ENCODE measurements at regions not wholly inside any gene's neighbourhood (a gene's known extent, or its start where the extent isn't known, plus 50 kb on each side); places are given as distances from the start of the nearest gene placed in this dataset.

DNA sequence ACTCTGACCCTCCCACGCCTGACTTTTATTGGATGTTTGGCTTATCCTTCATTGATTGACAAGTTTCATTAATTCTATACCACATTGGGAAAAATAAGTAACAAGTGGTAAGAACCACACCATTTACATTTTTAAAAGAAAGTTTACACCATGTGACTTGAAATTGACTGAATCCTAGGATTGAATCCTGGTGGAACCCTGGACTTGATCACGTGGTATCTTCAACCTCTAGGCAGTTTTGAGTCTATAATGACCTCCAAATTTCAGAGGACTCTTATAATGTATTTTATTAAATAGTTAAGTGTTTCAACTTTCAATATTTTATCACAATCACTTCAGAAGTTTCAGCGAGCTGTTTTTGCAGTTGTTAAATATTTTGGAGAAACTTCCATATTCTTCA is 172.0 kb downstream of the SLC6A15 start:
- H4K5ac ChIP-seq (ENCODE audit: insufficient read length, low read depth, low read length) = no peak overlapping the region
- H2BK15ac ChIP-seq (ENCODE audit: low read length) = no peak overlapping the region
- no peak overlapping the region for H2BK120ac ChIP-seq (replicated peaks; ENCODE audit: low read depth, low read length)
- no peaks in the 10 kb centered on the region for H4K20me1 ChIP-seq (replicated peaks in 1 of 2; ENCODE audit: control insufficient read depth in 1 of 2, insufficient read depth in 2 of 2, low read length in 2 of 2)
- H4K8ac ChIP-seq (ENCODE audit: extremely low read depth, insufficient read depth, low read length) = no peak overlapping the region
- no peaks in the 10 kb centered on the region for H3K23me2 ChIP-seq (ENCODE audit: low read depth, low read length)
- no peak overlapping the region for H3K18ac ChIP-seq (ENCODE audit: extremely low read depth, low read length)
- H2BK12ac ChIP-seq (ENCODE audit: low read depth, low read length) = no peak overlapping the region
- H3K79me2 ChIP-seq (ENCODE audit: control insufficient read depth in 1 of 2, insufficient read depth in 2 of 2, low read length in 2 of 2) = no peaks in the 10 kb centered on the region
- ChIA-PET POLR2A (ENCODE audit: partially characterized antibody) (no interaction called here), CTCF (ENCODE audit: partially characterized antibody) (interaction anchor here (0.9 kb wide), 1 partner anchor 10 kb away, joined by 3 read pairs; no protein-coding TSS in a partner anchor)
- H3K14ac ChIP-seq (ENCODE audit: insufficient read length) = no peak overlapping the region
- H3K27ac ChIP-seq (ENCODE audit: low read depth, low read length) = no peak overlapping the region
- no peak for DNase-seq (ENCODE audit: low read depth in 1 of 2, low spot score in 2 of 2)
- H3K4me2 ChIP-seq (ENCODE audit: insufficient read depth in 1 of 2, low read depth in 2 of 2, low read length in 2 of 2) = no peak overlapping the region
- no peak overlapping the region for H3K23ac ChIP-seq (ENCODE audit: insufficient read length)
- no peaks in the 10 kb centered on the region for H3K36me3 ChIP-seq (ENCODE audit: control insufficient read depth in 2 of 4, insufficient read depth in 4 of 4, low read length in 3 of 4)
- no peak overlapping the region for H2AK5ac ChIP-seq (ENCODE audit: low read depth, low read length)
- H4K91ac ChIP-seq (replicated peaks; ENCODE audit: insufficient read length, low read length) = no peak overlapping the region
- H3K56ac ChIP-seq (replicated peaks; ENCODE audit: insufficient read length, low read depth, low read length) = no peak overlapping the region
- no peak overlapping the region for H3K9ac ChIP-seq (replicated peaks in 1 of 4; ENCODE audit: extremely low read depth in 1 of 4, low read depth in 3 of 4, low read length in 3 of 4)
- 92% methylated on average over 3 of the region's 3 CpGs; no CpG with 5 or more reads in 1 of the 2 experiments for WGBS, 2 experiments (ENCODE audit: extremely low coverage in 1 of 2, insufficient coverage in 1 of 2, insufficient read length in 1 of 2, insufficient replicate concordance in 2 of 2, low coverage in 1 of 2, low lambda C conversion rate in 2 of 2, missing lambda C conversion rate in 1 of 2)
- H2AFZ ChIP-seq (ENCODE audit: low read length) = no peak overlapping the region
- no peak overlapping the region for H2BK20ac ChIP-seq (ENCODE audit: low read length)
- no peak overlapping the region for H3K4ac ChIP-seq (replicated peaks; ENCODE audit: insufficient read length, low read depth, low read length)
- H3K79me1 ChIP-seq (ENCODE audit: low read depth, low read length) = no peaks in the 10 kb centered on the region
- H3K4me3 ChIP-seq (ENCODE audit: extremely low read depth in 1 of 4, insufficient read depth in 2 of 4, low read depth in 3 of 4, low read length in 4 of 4) = no peak overlapping the region
- peaks cover 0 to 2% (median 0%) of the 10 kb centered on the region in 4 experiments; a peak in 1 of 7 replicates for H3K4me1 ChIP-seq (replicated peaks in 1 of 4; ENCODE audit: control insufficient read depth in 3 of 4, insufficient read depth in 4 of 4, low read length in 3 of 4)
- peaks cover 0 to 1% (median 0%) of the 10 kb centered on the region in 4 experiments; a peak in 1 of 7 replicates for H3K27me3 ChIP-seq (replicated peaks in 1 of 4; ENCODE audit: control insufficient read depth in 3 of 4, extremely low read depth in 1 of 4, insufficient read depth in 3 of 4, low read length in 3 of 4)
- no peak overlapping the region for H2BK5ac ChIP-seq (ENCODE audit: low read depth, low read length)
- no peak for FAIRE-seq
- H3K9me3 ChIP-seq (ENCODE audit: insufficient read depth in 2 of 2, low read depth in 1 of 2, low read length in 1 of 2) = no peaks in the 10 kb centered on the region
- TF ChIP-seq KDM5A (IDR thresholded peaks at IDR 0.05; ENCODE audit: low read length) = no peak
- no peak for TF ChIP-seq POLR2A (IDR thresholded peaks at IDR 0.05; ENCODE audit: control extremely low read depth in 1 of 2, low read depth in 2 of 2, low read length in 2 of 2)

Data from H1 (cell line).